CD4-positive, alpha-beta T cell (primary cell): ENCODE measurements at regions not wholly inside any gene's neighbourhood (a gene's known extent, or its start where the extent isn't known, plus 50 kb on each side); places are given as distances from the start of the nearest gene placed in this dataset.
"Not testable (repeated sequence)": the region's sequence is repeated elsewhere in the genome, so short reads cannot be mapped to it uniquely, and the experiment has no call there.

Experiments
- ATAC-seq: fragments of 200-7000 bp; cut with Tn5 transposase; one replicate; pipeline ENCODE4 v1.10.0; 2022; ENCODE audit warnings: mild to moderate bottlenecking; ENCODE audit not compliant: poor library complexity
- CTCF ChIA-PET: fragments of 350-600 bp; sonication (Branson Sonifier 250); formaldehyde crosslinking; loops from one replicate; lab custom pipeline; 2021; ENCODE audit warnings: antibody characterized with exemption, inconsistent platforms; lab: Charles Lee
- POLR2A ChIA-PET: fragments of 350-600 bp; sonication (Branson Sonifier 250); formaldehyde crosslinking; loops from one replicate; lab custom pipeline; 2021; ENCODE audit warnings: antibody characterized with exemption, inconsistent platforms; lab: Charles Lee
- DNase-seq, 14 experiments: peaks; one replicate each; pipeline ENCODE4 v3.0.0-alpha.2; 2013 to 2020; ENCODE audit warnings: mixed read lengths in 2 of 14
- H3K27ac ChIP-seq, 2 donors: one replicate each; pipeline versions ENCODE4 v1.5.1 to v1.7.0; 2013; ENCODE audit warnings: low read length in 2 of 2, low read depth in 1 of 2, mild to moderate bottlenecking in 1 of 2
- H3K27me3 ChIP-seq, 2 experiments: 1 replicate in 1 of 2; 2 replicates in 1 of 2; pipeline versions ENCODE4 v1.6.1 to v1.7.0; 2013; ENCODE audit warnings: low read length in 2 of 2, control low read depth in 1 of 2, mild to moderate bottlenecking in 1 of 2, moderate library complexity in 1 of 2; ENCODE audit not compliant: insufficient read depth in 2 of 2, control insufficient read depth in 1 of 2
- H3K36me3 ChIP-seq: one replicate; pipeline ENCODE4 v1.6.1; 2013; ENCODE audit warnings: low read length, control low read depth; ENCODE audit not compliant: insufficient read depth
- H3K4me1 ChIP-seq: one replicate; pipeline ENCODE4 v1.6.1; 2013; ENCODE audit warnings: low read length, control low read depth; ENCODE audit not compliant: insufficient read depth
- H3K4me3 ChIP-seq: one replicate; pipeline ENCODE4 v1.5.1; 2013; ENCODE audit warnings: mild to moderate bottlenecking, low read length, moderate library complexity
- H3K9me3 ChIP-seq, 2 experiments: 1 replicate in 1 of 2; 2 replicates in 1 of 2; pipeline versions ENCODE4 v1.6.1 to v1.7.0; 2013; ENCODE audit warnings: low read length in 2 of 2, mild to moderate bottlenecking in 2 of 2, control low read depth in 1 of 2, moderate library complexity in 1 of 2; ENCODE audit not compliant: control insufficient read depth in 1 of 2, insufficient read depth in 1 of 2
- H3K27ac Mint-ChIP-seq: one replicate; pipeline ENCODE4 v1.8.0; 2020; ENCODE audit warnings: mixed read lengths
- H3K27me3 Mint-ChIP-seq: one replicate; pipeline ENCODE4 v1.8.0; 2021; ENCODE audit warnings: mixed read lengths
- H3K36me3 Mint-ChIP-seq: one replicate; pipeline ENCODE4 v1.8.0; 2021; ENCODE audit warnings: low read depth, mixed read lengths
- H3K4me1 Mint-ChIP-seq: one replicate; pipeline ENCODE4 v1.8.0; 2021; ENCODE audit warnings: low read depth, mixed read lengths
- H3K4me3 Mint-ChIP-seq: one replicate; pipeline ENCODE4 v1.8.0; 2020; ENCODE audit warnings: mild to moderate bottlenecking, mixed read lengths
- H3K9me3 Mint-ChIP-seq: one replicate; pipeline ENCODE4 v1.8.0; 2020; ENCODE audit warnings: mixed read lengths
- intact Hi-C, 2 experiments: fragments of 100-400 bp; cut with DNase I in 1 of 2; cut with micrococcal nuclease in 1 of 2; formaldehyde crosslinking; loops; one replicate each; pipeline versions ENCODE4 v1.15.1 to v1.9.0; 2023 to 2025; cut with DNase I, micrococcal nuclease
- TF ChIP-seq, protein P1 (sequence below): fragments of 200-600 bp; IDR thresholded peaks from one replicate; pipeline ENCODE4 v1.8.0; 2022; ENCODE audit warnings: antibody characterized with exemption, mild to moderate bottlenecking

DNA sequence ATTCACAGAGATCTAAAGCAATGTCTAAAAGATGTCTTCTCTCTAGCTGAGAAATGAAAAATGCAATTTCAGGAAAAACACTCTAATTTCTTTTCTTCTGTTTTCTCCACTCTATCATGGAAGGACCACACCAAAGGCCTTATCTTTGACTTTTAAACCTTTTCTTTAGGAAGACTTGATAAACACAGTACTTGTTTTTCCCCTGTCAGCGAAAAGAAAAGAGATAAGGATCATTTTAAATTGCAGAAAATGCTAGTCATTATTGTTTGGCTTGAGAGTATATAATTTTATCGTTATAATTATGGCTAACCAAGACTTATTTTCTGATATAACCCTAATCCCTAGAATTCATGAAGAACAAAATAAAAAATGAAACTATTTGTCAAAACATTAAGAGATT is 462.4 kb upstream of the API5 start:
- Mint-ChIP-seq H3K4me3 (no peak overlapping the region), H3K27ac (no peak overlapping the region), H3K4me1 (no peaks in the 10 kb centered on the region), H3K36me3 (no peaks in the 10 kb centered on the region), H3K9me3 (peaks cover 17% of the 10 kb centered on the region), H3K27me3 (no peaks in the 10 kb centered on the region)
- ChIA-PET POLR2A (no interaction called here), CTCF (no interaction called here)
- no peak overlapping the region for H3K27ac ChIP-seq
- DNase-seq (no peak), ATAC-seq (no peak)
- TF ChIP-seq, protein P1, sequence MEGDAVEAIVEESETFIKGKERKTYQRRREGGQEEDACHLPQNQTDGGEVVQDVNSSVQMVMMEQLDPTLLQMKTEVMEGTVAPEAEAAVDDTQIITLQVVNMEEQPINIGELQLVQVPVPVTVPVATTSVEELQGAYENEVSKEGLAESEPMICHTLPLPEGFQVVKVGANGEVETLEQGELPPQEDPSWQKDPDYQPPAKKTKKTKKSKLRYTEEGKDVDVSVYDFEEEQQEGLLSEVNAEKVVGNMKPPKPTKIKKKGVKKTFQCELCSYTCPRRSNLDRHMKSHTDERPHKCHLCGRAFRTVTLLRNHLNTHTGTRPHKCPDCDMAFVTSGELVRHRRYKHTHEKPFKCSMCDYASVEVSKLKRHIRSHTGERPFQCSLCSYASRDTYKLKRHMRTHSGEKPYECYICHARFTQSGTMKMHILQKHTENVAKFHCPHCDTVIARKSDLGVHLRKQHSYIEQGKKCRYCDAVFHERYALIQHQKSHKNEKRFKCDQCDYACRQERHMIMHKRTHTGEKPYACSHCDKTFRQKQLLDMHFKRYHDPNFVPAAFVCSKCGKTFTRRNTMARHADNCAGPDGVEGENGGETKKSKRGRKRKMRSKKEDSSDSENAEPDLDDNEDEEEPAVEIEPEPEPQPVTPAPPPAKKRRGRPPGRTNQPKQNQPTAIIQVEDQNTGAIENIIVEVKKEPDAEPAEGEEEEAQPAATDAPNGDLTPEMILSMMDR = no peak
- intact Hi-C loops = no loop called here
- no peaks in the 10 kb centered on the region for H3K36me3 ChIP-seq
- H3K4me1 ChIP-seq = no peaks in the 10 kb centered on the region
- H3K9me3 ChIP-seq = peaks cover 0 to 8% of the 10 kb centered on the region in 2 experiments
- H3K4me3 ChIP-seq = no peak overlapping the region
- H3K27me3 ChIP-seq = no peaks in the 10 kb centered on the region

DNA sequence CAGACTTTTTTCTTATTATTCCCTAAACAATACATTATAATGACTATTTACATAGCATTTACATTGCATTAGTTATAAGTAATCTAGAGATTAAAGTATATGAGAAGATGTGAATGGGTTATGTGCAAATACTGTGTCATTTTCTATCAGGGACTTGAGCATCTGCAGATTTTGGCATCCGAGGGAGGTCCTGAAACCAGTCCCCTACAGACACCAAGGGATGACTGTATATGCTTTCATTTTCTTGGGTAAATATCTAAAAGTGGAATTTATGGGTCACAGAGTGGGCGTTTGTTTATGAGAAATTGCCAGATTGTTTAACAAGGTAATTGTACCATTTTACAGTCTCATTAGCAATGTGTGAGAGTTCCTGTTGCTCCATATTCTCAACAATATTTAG is 454.5 kb upstream of the API5 start:
- H3K9me3 ChIP-seq = peaks cover 0 to 4% of the 10 kb centered on the region in 2 experiments
- POLR2A ChIA-PET = no interaction called here
- DNase-seq = no peak
- Mint-ChIP-seq H3K4me3 (no peak overlapping the region), H3K36me3 (no peaks in the 10 kb centered on the region), H3K27me3 (no peaks in the 10 kb centered on the region), H3K4me1 (no peaks in the 10 kb centered on the region), H3K27ac (no peak overlapping the region), H3K9me3 (peaks cover 10% of the 10 kb centered on the region)
- no peak overlapping the region for H3K27ac ChIP-seq
- intact Hi-C loops = no loop called here
- no peak overlapping the region for H3K4me3 ChIP-seq
- CTCF ChIA-PET = no interaction called here
- no peaks in the 10 kb centered on the region for H3K27me3 ChIP-seq
- H3K36me3 ChIP-seq = no peaks in the 10 kb centered on the region
- TF ChIP-seq, protein P1 = no peak
- ATAC-seq = no peak
- no peaks in the 10 kb centered on the region for H3K4me1 ChIP-seq

DNA sequence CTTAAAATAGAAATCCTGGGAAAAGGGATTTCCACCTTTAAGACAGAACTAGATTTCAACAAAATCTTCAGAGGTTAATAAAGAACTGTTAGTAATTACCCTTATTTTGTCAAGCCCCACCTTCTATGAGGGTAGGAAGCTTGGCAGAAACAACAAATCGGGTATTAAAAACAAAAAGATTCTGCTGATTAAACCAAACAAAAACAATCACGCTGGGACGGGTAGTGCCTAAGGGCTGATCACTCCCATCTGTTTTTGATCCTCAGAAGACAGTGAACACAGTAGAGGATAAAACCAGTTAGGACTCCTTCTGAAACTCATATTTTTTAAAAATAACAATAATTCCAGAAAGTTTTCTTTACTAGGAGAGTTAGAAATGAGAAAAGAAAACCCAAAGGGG is 441.3 kb upstream of the API5 start:
- intact Hi-C loops = no loop called here
- Mint-ChIP-seq H3K9me3 (peaks cover 13% of the 10 kb centered on the region), H3K4me1 (no peaks in the 10 kb centered on the region), H3K4me3 (no peak overlapping the region), H3K36me3 (no peaks in the 10 kb centered on the region), H3K27ac (no peak overlapping the region), H3K27me3 (no peaks in the 10 kb centered on the region)
- no peak overlapping the region for H3K4me3 ChIP-seq
- no peaks in the 10 kb centered on the region for H3K27me3 ChIP-seq
- no peak for DNase-seq
- no peaks in the 10 kb centered on the region for H3K36me3 ChIP-seq
- H3K9me3 ChIP-seq = peaks cover 0 to 9% of the 10 kb centered on the region in 2 experiments
- no peak overlapping the region for H3K27ac ChIP-seq
- TF ChIP-seq, protein P1 = no peak
- no peaks in the 10 kb centered on the region for H3K4me1 ChIP-seq
- no peak for ATAC-seq
- ChIA-PET CTCF (no interaction called here), POLR2A (no interaction called here)

DNA sequence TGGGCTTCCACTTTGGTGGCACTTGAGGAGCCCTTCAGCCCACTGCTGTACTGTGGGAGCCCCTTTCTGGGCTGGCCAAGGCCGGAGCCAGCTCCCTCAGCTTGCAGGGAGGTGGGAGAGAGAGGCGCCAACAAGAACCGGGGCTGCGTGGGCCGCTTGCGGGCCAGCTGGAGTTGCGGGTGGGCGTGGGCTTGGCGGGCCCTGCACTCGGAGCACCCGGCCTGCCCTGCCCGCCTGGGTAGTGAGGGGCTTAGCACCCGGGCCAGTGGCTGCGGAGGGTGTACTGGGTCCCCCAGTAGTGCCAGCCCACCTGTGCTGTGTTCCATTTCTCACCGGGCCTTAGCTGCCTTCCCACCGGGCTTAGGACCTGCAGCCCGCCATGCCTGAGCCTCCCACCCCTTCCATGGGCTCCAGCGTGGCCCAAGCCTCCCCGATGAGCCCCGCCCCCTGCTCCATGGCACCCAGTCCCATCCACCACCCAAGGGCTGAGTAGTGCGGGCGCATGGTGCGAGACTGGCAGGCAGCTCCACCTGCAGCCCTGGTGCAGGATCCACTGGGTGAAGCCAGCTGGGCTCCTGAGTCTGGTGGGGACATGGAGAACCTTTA is 437.9 kb upstream of the API5 start:
- intact Hi-C loops, ATAC-seq, H3K9me3 ChIP-seq, H3K36me3 Mint-ChIP-seq, H3K27me3 ChIP-seq, CTCF ChIA-PET, H3K4me3 ChIP-seq, H3K4me1 ChIP-seq, H3K4me1 Mint-ChIP-seq, H3K4me3 Mint-ChIP-seq, H3K9me3 Mint-ChIP-seq, H3K27me3 Mint-ChIP-seq, POLR2A ChIA-PET, H3K27ac Mint-ChIP-seq, H3K36me3 ChIP-seq, H3K27ac ChIP-seq: not testable (repeated sequence)
- peak in 1 of 14 experiments; percentile 2 for DNase-seq

DNA sequence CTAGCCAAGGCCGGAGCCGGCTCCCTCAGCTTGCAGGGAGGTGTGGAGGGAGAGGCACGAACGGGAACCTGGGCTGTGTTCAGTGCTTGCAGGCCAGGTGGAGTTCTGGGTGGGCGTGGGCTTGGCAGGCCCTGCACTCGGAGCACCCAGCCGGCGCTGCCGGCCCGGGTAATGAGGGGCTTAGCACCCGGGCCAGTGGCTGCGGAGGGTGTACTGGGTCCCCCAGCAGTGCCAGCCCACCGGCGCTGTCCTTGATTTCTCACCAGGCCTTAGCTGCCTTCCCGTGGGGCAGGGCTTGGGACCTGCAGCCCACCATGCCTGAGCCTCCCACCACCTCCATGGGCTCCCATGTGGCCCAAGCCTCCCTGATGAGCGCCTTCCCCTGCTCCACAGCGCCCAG is 430.5 kb upstream of the API5 start:
- H3K4me1 ChIP-seq, POLR2A ChIA-PET, H3K4me1 Mint-ChIP-seq, H3K4me3 ChIP-seq, H3K36me3 ChIP-seq, intact Hi-C loops, H3K27ac Mint-ChIP-seq, H3K4me3 Mint-ChIP-seq, H3K9me3 Mint-ChIP-seq, CTCF ChIA-PET, H3K36me3 Mint-ChIP-seq, ATAC-seq, H3K27me3 ChIP-seq, H3K27me3 Mint-ChIP-seq, H3K27ac ChIP-seq: not testable (repeated sequence)
- peaks cover 0 to 11% of the 10 kb centered on the region in 2 experiments for H3K9me3 ChIP-seq
- DNase-seq = peak in 1 of 14 experiments; percentile 4
